Embryonic facial prominence (tissue), 1 donor: ENCODE measurements at regions not wholly inside any gene's neighbourhood (a gene's known extent, or its start where the extent isn't known, plus 50 kb on each side); places are given as distances from the start of the nearest gene placed in this dataset.

ENCODE experiments used
- DNase-seq: peaks from one replicate; pipeline ENCODE4 v3.0.0-alpha.2; 2016; ENCODE audit errors: extremely low spot score

DNA sequence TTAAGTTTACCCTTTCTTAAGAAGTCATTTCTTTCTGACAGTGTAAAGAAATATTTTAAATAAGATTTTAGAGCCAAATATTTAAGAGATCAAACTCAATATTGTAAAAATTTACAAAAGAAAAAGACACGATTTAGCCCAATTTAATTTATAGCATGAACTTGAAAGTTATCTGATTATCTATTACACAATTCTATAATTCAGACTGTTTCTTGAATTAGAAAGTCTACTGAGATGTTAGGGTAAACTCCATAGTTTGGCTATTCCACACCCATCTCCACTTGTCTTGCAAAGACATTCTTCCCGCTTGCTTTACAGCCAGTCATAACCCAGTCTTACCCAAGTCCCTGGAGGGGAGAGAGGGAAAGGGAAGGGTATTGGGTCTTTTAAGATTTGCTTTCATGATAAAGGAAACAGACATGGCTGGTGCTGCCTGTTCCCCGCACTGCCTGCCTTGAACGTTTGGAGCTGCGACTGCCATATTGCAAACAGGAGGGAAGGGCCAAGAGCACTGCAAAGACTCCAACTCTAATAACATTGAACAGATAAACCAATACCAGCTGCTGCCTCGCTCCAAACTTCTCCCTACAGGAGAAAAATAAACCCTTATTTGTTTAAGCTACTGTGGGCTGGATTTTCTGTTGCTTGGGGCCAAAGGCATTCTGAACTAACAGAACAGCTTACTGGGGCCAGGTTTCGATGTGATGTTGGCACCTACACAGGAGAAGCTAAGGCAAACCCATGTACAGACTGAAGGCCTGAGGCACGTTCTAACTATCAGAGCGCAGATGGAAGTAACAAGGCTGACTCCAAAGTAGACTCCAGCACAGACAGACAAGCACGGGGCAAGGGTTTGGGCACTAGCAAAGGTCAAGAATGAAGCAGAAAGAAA, 552.3 kb upstream of the JARID2 start:
- no peak for DNase-seq

DNA sequence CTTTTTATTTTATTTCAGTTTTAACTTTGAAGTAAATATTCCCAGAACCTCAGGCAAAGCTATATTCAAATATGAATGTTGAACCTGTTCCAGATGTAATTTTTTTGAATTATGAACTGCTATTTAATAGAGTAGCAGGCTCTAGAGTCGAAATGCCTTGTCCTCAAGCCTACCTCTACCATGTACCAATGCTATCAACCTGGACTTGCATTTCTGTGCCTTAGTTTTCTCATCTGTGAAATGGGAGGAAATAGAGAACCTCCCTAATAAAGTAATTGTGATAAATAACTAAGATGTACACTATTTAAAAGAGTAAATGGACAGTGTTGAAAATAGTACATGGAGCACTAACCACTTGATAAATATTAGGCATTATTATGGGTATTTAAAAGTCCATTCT, 551.6 kb upstream of the JARID2 start:
- DNase-seq, result no peak

GRCh38 chr6:14695579-14695978, 550.3 kb upstream of the JARID2 start:
- no peak for DNase-seq

GRCh38 chr6:14696367-14696766, 549.5 kb upstream of the JARID2 start:
- DNase-seq, result no peak

- no peak for DNase-seq
Measured at GRCh38 chr6:14697427-14697826, 548.4 kb upstream of the JARID2 start.

DNA sequence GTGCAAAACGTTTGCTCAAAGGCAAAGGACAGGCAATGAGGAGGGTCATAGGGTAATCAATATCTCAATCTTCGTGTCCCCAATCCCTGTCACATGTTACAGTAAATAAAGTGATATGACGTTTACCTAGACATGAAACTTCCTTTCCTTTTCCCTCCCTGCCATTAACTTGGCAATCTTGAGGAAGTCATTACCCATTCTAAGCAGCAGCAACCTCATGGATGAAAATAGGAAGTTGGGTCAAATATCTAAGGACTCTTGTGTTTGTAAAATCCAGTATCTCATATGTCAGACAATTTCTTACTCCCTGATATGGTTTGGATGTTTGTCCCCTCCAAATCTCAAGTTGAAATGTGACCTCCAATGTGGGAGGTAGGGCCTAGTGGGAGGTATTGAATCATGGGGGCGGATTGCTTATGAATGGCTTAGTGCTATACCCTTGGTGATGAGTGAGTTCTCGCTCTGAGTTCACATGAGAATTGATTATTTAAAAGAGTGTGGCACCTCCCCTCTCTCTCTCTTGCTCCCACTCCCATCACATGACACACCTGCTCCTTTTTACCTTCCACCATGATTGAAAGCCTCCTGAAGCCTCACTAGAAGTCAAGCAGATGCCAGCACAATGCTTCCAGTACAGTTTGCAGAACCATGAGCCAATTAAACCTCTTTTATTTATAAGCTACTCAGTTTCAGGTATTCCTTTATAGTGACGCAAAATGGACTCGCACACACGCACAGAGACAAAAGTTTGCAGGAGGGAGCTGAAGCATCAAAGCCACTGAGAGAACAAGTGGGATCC, 545.9 kb upstream of the JARID2 start:
- no peak for DNase-seq

- no peak for DNase-seq
Measured at GRCh38 chr6:14701946-14702345, 543.9 kb upstream of the JARID2 start.

- DNase-seq, result no peak
Measured at GRCh38 chr6:14702678-14703077, 543.2 kb upstream of the JARID2 start.

DNA sequence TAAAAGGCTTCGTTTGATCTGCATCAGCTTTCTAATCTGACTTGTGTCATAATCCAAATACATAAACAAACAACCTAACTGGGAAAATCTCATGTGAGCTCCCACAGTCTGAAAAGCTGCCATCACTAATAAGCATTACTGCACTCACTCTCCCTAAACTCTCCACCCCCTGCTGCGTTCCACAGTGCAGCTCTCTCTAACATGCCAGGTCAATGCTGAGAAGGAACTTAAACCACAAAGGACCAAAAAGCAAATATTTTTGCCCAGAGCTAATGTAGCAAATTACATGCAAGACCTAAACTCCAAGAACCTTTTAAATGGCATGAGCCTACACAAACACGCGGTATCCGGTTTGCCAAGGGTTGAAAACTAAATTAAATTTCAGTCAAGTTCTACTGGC, 542.3 kb upstream of the JARID2 start:
- no peak for DNase-seq

- DNase-seq, result no peak
Measured at GRCh38 chr6:14704383-14705271, 541.2 kb upstream of the JARID2 start.

GRCh38 chr6:14705841-14706377, 540.0 kb upstream of the JARID2 start:
- DNase-seq, result no peak

DNA sequence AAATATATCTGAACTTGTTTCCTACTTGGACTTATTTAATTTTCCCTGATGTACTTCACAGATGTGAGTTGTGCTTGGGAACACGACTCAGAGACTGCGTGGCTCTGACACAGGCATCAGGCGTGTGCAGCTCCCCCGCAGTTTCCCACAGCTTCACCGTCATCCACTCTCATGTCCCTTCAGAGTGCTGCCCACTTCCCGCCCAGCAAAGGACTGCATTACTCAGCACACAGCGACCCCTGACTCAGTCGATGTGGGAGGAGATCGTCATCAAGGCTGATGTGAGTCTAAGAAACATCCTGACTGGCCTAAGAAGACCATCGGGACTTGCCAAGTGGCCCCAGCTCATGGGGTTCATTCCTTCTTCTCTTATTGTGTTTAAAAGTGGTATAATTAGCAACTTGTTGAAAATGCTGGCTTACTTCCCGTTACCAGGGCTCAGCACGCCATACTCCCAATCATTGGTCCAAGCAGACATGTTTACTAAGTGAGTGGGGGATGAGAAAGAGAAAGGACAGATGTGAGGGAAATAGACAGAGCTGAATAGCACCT, 539.4 kb upstream of the JARID2 start:
- no peak for DNase-seq

- no peak for DNase-seq
Measured at GRCh38 chr6:14707276-14707675, 538.6 kb upstream of the JARID2 start.

DNA sequence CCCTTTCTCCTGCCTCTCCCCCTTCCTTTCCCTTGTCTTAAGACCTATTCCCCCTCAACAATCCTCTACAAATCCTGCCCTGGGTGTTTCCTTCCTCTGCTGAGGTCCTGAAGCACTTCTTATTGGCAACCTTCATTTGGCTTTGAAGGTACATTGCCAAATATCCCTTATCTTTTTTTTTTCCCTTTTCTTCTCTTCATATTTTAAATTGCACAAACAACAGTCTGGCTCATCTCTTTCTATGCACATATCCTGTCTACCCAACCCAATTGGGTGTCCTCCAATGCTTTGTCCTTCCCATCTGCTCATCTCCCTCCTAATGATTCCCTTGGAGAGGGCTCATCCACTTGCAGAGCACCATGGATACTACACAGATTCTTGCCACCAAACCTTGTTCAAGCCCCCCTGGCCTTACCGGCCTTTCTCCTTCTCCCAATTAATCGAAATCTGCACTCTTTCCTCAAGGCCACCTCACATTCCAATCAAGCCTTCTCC, 537.9 kb upstream of the JARID2 start:
- no peak for DNase-seq

DNA sequence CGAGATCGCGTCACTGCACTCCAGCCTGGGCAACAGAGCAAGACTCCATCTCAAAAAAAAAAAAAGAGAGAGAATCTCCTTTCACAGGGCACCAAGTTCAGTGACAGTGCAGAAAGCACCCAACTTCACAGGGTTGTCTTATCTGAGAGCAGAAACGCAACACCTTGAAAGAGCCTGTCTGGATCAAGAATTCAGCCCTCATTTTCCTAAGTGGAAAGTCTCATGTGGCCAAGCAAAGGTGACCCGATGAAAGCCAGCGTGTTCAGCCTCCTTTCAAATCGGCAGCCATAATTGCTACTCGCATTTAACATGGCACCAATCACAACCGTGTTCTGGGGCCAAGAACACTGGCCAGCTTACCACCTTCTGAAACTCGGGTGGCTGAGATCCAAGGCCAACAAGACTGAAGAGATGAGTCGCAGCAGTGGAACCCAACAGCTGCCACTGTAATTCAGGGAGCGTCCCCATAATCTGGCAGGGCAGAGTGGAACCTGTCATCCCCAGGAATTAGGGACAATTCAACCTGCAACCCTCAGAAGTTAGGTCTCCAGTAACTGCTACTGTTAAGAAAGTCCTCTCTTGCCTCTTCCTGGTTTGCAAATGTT, 536.7 kb upstream of the JARID2 start:
- no peak for DNase-seq

DNA sequence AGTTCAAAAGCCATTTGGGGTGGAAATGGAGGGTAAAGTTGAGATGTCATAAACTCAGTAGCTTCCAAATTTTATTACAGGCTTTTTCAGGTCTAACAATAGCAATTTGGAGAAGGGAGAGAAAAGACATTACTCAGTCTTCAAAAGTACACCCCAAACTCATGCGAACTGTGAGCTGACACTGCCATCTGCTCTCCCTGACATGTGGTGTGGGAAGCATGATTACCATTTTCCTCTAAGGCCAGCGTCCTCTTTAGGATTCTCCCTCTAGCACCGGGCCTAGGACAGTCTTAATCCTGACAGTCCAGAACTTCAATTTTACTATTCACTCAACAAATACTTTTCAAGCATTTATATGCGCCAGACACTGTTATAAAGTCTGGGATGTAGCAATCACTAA, 536.0 kb upstream of the JARID2 start:
- DNase-seq, result no peak

DNA sequence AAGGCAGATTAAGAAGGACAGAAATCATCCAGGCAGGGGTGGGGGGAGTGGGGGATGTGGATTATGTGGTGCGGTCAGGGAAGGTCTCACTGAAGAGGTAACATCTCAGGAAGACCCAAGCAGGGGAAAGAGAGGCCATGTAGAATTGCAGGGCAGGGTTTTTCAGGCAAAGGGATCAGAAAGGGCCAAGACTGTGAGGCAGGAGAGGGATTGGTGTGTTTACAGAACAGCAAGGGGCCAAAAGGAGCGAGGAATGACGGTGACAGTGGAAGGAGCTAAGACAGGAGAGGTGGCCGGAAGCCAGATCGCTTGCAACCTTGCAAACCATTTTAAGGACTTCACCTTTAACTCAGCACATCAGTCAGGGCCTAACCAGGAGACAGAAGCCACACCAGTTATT, 535.4 kb upstream of the JARID2 start:
- DNase-seq, result no peak

GRCh38 chr6:14711056-14711703, 534.7 kb upstream of the JARID2 start:
- no peak for DNase-seq

GRCh38 chr6:14711704-14712379, 534.0 kb upstream of the JARID2 start:
- no peak for DNase-seq
